Frontal cortex (tissue), 3 donors: ENCODE measurements at regions not wholly inside any gene's neighbourhood (a gene's known extent, or its start where the extent isn't known, plus 50 kb on each side); places are given as distances from the start of the nearest gene placed in this dataset.
"Not testable (repeated sequence)": the region's sequence is repeated elsewhere in the genome, so short reads cannot be mapped to it uniquely, and the experiment has no call there.

Experiments
- DNase-seq, 2 donors: peaks; one replicate each; pipeline ENCODE4 v3.0.0; 2012; ENCODE audit warnings: low spot score in 2 of 2
- FAIRE-seq: peaks from 2 replicates; lab custom pipeline; 2012; peaks lifted over from hg19 to GRCh38; lab: Jason Lieb, UNC
- donor health status: control.
- donor health status: control.
- donor health status: control.

- FAIRE-seq (no peak), DNase-seq (no peak)
Observed at GRCh38 chr2:122539311-122539710, 783.9 kb downstream of the TSN start.

- DNase-seq (no peak), FAIRE-seq (no peak)
Observed at GRCh38 chr2:122539920-122540319, 784.5 kb downstream of the TSN start.

DNA sequence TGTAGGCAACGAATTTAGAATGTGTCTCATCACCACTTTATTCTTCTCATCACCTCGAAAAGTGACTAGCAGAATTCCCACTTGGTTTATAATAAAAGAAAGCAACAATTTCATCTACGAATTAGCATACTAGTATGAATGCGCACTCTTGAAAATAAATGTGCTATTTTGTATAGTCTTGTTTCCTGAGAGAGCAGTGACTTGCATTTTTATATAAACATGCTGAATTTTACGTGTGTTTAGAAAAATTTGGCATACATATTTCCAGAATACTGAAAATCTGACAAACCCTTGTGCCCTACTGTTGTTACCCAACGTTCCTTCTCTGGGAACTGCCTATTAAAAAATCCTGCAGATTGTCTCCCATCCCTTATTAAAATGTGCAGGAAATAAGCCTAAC is 786.8 kb downstream of the TSN start:
- DNase-seq (no peak), FAIRE-seq (no peak)

- FAIRE-seq (no peak), DNase-seq (no peak)
Observed at GRCh38 chr2:122542646-122543045, 787.2 kb downstream of the TSN start.

DNA sequence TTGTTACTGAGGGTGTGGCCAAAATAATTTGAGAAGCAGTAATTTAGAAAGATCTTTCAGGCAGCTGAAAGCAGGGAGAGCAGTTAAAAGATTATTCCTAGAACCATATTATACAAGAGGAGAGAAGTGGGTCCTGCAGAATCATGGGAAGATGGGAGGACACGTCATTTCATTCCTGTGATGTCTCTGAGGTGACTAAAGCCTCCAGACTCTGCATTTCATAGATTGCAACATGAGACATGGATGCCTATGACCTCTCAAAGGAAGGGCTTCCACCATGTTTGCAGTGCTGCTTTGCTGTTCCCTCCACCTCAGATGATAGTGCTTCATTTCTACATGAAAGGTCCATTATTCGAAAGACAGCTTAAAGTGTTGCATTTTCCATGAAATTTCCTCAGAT is 788.4 kb downstream of the TSN start:
- DNase-seq (no peak), FAIRE-seq (no peak)

GRCh38 chr2:122545821-122546220 is 790.4 kb downstream of the TSN start:
- FAIRE-seq: no peak
- no peak for DNase-seq

DNA sequence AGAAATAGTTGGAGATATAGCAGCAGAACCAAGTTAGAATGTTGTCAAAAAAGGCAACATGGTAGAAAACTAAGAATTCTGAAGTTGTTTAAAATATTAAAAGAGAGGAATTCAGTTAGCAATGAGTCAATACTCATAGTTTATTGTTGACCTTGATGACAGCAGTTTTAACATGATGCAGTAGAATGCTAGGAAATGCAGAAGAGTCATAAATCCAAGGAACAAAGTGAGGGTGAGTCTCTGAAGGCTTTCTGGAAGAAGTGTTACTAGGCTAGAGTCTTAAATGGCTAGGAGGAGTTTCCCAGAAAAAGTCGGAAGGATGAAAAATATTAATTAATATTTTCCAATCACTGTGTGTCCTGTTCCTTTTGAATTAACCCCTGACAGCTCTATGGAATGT is 807.3 kb downstream of the TSN start:
- DNase-seq (no peak), FAIRE-seq (no peak)

GRCh38 chr2:122563781-122564180 is 808.3 kb downstream of the TSN start:
- DNase-seq (no peak), FAIRE-seq (no peak)

- FAIRE-seq (no peak), DNase-seq (no peak)
Observed at GRCh38 chr2:122564843-122565242, 809.4 kb downstream of the TSN start.

DNA sequence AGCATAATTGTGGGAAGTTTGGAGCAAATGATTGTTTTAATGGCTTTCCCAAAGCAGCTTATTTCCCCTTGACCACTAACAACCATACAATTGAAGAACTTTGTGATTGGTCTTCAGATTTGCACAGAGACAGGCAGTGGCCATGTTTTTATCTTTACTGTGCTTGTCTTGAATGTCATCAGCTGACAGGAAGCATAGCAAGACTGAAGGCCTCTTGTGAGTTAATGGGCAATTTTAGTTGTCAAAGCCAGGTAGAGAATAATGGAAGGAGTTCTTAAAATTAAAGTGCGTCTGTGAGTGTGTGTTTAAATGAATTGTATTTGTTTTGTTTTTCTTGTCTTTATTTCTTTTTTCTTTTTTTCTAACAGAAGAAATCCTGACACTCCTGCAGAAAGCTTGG is 809.9 kb downstream of the TSN start:
- no peak for DNase-seq
- FAIRE-seq: no peak

DNA sequence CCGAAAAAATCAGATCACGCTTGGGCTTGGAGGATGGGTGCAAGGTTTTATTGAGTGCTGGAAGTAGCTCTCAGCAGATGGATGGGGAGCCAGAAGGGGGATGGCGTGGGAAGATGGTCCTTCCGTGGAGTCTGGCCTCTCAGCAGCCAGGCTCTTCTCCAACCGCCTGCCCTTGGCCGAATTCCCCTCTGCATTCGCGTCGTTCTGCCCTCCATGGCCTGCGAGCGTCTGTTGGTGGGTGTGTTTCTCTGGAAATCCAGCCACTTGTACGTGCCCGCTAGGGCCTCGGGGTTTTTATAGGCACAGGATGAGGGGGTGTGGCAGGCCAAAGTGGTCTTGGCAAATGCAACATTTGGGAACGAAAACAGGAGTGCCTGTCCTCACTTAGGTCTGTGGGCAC is 815.2 kb downstream of the TSN start:
- DNase-seq (no peak), FAIRE-seq (no peak)

- not testable (repeated sequence) for DNase-seq, FAIRE-seq
Observed at GRCh38 chr2:122571471-122571870, 816.0 kb downstream of the TSN start.

DNA sequence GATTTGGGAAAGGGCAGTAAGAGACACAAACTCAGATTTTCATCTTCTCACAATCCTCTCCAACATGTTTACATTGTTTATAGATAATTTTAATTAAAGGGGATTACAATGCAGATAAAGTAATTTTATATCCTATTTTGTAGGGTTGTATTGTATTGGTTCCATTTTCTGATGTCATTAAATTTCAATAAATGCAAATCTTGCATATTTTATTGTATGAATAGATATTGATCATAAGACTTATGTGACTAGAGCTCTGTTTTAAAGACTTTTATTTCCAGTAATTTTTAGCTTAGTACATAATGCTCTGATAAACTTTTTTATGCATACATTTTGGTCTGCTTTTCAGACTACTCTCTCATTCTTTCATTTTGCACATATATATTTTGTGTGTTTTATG is 819.6 kb downstream of the TSN start:
- DNase-seq (no peak), FAIRE-seq (no peak)

DNA sequence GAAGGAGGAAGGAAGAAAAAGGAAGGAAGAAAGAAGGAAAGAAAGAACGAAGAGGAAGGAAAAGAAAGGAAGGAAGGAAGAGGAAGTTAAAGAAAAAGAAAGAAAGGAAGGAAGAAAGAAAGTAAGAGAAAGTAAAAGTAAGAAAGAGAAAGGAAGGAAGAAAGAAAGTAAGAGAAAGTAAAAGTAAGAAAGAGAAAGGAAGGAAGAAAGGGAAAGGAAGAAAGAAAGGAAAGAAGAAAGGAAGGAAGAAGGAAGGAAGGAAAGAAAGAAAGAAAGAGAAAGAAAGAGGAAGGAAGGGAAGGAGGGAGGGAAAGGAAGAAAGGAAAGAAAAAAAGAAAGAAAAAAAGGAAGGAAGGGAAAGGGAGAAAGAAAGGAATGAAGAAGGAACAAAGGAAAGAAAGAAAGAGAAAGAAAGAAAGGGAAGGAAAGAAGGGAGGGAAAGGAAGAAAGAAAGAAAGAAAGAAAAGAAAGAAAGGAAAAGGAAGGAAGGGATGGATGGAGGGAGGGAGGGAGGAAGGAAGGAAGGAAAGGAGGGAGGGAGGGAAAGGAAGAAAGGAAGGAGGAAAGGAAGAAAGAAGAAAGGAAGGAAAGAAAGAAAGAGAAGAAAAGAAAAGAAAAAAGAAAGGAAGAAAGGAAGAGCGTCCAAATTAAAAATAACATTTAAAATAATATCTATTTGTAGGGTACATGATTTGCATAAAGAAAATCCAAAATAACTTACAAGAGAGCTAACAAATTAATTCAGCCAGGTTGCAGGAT is 827.9 kb downstream of the TSN start:
- DNase-seq (no peak), FAIRE-seq (no peak)

- DNase-seq (no peak), FAIRE-seq (no peak)
Observed at GRCh38 chr2:122590524-122590923, 835.1 kb downstream of the TSN start.

DNA sequence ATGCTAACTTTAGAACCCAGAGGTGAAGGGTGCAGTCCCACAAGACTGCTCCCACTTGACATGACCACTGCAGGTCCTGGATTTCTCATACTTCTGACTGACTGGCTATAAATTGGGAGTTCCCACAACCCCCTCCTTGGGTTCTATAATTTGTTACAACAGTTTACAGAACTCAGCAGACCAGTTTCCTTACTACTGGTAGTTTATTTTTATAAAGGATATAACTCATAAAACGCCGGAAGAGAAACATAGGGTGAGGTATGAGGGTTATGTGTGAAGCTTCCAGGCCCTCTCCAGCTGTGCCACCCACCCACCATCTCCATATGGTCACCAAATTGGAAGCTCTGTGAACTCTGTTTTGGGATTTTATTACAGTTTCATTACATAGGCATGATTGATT is 839.6 kb downstream of the TSN start:
- no peak for DNase-seq
- no peak for FAIRE-seq

- no peak for FAIRE-seq
- no peak for DNase-seq
Observed at GRCh38 chr2:122596598-122596997, 841.1 kb downstream of the TSN start.

- FAIRE-seq: no peak
- no peak for DNase-seq
Observed at GRCh38 chr2:122598784-122599183, 843.3 kb downstream of the TSN start.

- no peak for FAIRE-seq
- no peak for DNase-seq
Observed at GRCh38 chr2:122610948-122611609, 855.6 kb downstream of the TSN start.

GRCh38 chr2:122622934-122623333 is 867.5 kb downstream of the TSN start:
- FAIRE-seq (no peak), DNase-seq (no peak)

DNA sequence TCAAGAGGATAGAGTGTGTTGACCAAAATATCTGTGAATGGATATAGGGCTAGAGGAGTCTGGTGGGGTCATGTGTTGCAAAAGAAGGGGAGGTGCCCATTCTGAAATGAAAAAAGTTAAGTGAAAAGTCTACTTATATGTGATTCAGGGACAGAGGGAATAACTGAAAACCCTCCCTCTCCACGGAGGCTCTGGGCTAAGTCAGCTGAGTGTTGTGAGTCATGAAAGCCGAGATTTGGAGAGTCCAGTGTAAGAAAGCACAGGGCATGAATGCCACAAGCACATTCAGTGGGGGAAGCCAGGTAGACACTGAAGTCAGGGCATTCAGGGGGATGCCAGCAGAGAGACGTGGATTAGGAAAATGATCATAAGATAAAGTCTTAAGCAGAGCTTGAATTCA is 871.9 kb downstream of the TSN start:
- FAIRE-seq: no peak
- no peak for DNase-seq

DNA sequence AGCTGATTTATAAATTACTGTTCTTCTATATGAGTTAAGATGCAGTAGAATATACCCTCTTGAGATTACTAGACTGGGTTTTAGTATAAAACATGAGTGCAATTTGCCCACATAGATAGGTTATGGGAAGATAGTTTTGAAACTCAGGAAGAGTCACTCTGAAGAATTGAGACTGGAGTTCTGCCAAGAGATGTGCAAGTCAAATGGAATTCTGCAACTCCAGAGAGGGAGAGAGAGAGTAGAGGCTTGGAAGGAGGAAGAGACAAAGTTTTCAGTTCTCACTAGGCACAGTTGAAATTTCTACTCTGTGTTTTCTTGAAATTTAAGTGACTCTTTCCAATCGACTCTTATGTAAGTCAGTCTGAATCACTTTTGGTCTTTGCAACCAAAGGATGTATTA is 878.8 kb downstream of the TSN start:
- FAIRE-seq: no peak
- DNase-seq: no peak
